Adrenal gland (tissue), 9 donors: ENCODE measurements at regions not wholly inside any gene's neighbourhood (a gene's known extent, or its start where the extent isn't known, plus 50 kb on each side); places are given as distances from the start of the nearest gene placed in this dataset.

ENCODE experiments used
- DNase-seq, 7 donors: peaks; one replicate each; pipeline ENCODE4 v3.0.0-alpha.2; 2019 to 2020
- H3K27ac ChIP-seq, 5 donors: fragments of 200-600 bp; sonication (generic) in 4 of 5; 1 replicate in 3 of 5; 2 replicates in 2 of 5; pipeline versions ENCODE4 v1.5.1 to v1.8.0; 2016 to 2020; ENCODE audit warnings: mild to moderate bottlenecking in 1 of 5
- H3K27me3 ChIP-seq: fragments of 200-600 bp; 2 replicates; pipeline ENCODE4 v1.8.0; 2021
- H3K36me3 ChIP-seq, 2 donors: fragments of 200-600 bp; replicated peaks in 1 of 2; 1 replicate in 1 of 2; 2 replicates in 1 of 2; pipeline versions ENCODE4 v1.5.1 to v1.8.0; 2018 to 2022
- H3K4me1 ChIP-seq, 2 donors: fragments of 200-600 bp; replicated peaks in 1 of 2; 1 replicate in 1 of 2; 2 replicates in 1 of 2; pipeline versions ENCODE4 v1.5.1 to v1.8.0; 2018 to 2021
- H3K4me3 ChIP-seq, 4 donors: fragments of 200-600 bp; sonication (generic) in 3 of 4; one replicate each; pipeline ENCODE4 v1.5.1; 2016 to 2018
- H3K9me3 ChIP-seq, 3 donors: fragments of 200-600 bp; sonication (generic) in 1 of 3; replicated peaks in 1 of 3; 1 replicate in 2 of 3; 2 replicates in 1 of 3; pipeline versions ENCODE4 v1.5.1 to v1.8.0; 2016 to 2021
- CTCF ChIP-seq, 6 experiments: fragments of 450-650 bp in 4 of 6; fragments of 200-600 bp in 2 of 6; sonication (generic) in 1 of 6; IDR thresholded peaks; 1 replicate in 5 of 6; 2 replicates in 1 of 6; pipeline versions ENCODE4 v1.5.1 to v1.8.0; 2016 to 2021; ENCODE audit warnings: antibody characterized with exemption in 6 of 6, mild to moderate bottlenecking in 2 of 6, moderate library complexity in 1 of 6
- POLR2A ChIP-seq, 2 donors: fragments of 450-650 bp; IDR thresholded peaks; one replicate each; pipeline ENCODE4 v1.6.1; 2017; ENCODE audit warnings: antibody characterized with exemption in 2 of 2, mild to moderate bottlenecking in 2 of 2, moderate library complexity in 1 of 2
- WGBS, 4 donors: extraction: QIAGEN DNeasy Blood & Tissue Kit in 2 of 4; methylation state at CpG; one replicate each; pipeline versions ENCODE4 v1.1.5 to v1.1.7; 2013 to 2017; 5-methylcytosine and 5-hydroxymethylcytosine counted together
- intact Hi-C, 2 donors: fragments of 100-400 bp; cut with DNase I; formaldehyde crosslinking; loops; one replicate each; pipeline versions ENCODE4 v1.14.1 to v1.15.0; 2022 to 2023
- donor health status: healthy with polysubstance abuse.
- donor health status: Bipolar disorder and iron deficiency.
- donor health status: DM: yes; HTN: yes; CAD: no.
- donor health status: DM: no; HTN: no; CAD: no.
- donor health status: DM: no; HTN: no; CAD: no.

- no peak for TF ChIP-seq POLR2A (IDR thresholded peaks at IDR 0.05)
- TF ChIP-seq CTCF (IDR thresholded peaks at IDR 0.05), result no peak
- no peak for DNase-seq
- no peaks in the 10 kb centered on the region for H3K27me3 ChIP-seq
- peak overlapping the region in 1 of 5 donors; percentile 40 for H3K27ac ChIP-seq
- H3K9me3 ChIP-seq, result no peaks in the 10 kb centered on the region
- H3K4me3 ChIP-seq, result no peak overlapping the region
- 49 to 54% (median 53%) methylated on average over 2 of the region's 2 CpGs for WGBS, 4 donors
- intact Hi-C loops, result no loop called here
- H3K36me3 ChIP-seq, result no peaks in the 10 kb centered on the region
- peaks cover 0 to 13% of the 10 kb centered on the region in 2 donors for H3K4me1 ChIP-seq
Measured at GRCh38 chr11:103773059-103773458, 263.4 kb upstream of the DDI1 start.

GRCh38 chr11:103773537-103773936 is 262.9 kb upstream of the DDI1 start:
- intact Hi-C loops, result no loop called here
- 83 to 92% (median 88%) methylated on average over 13 of the region's 13 CpGs for WGBS, 4 donors
- TF ChIP-seq CTCF (IDR thresholded peaks at IDR 0.05) (no peak), POLR2A (IDR thresholded peaks at IDR 0.05) (no peak)
- Histone ChIP-seq H3K4me1 (peaks cover 0 to 13% of the 10 kb centered on the region in 2 donors), H3K36me3 (no peaks in the 10 kb centered on the region), H3K4me3 (no peak overlapping the region), H3K27ac (peak overlapping the region in 2 of 5 donors; percentile 42 to 72), H3K9me3 (no peaks in the 10 kb centered on the region), H3K27me3 (no peaks in the 10 kb centered on the region)
- peak in 5 of 7 donors; percentile 10 to 63 (median 29) for DNase-seq

GRCh38 chr11:103779054-103779453 is 257.4 kb upstream of the DDI1 start:
- DNase-seq, result no peak
- H3K27ac ChIP-seq, result no peak overlapping the region
- no peak for TF ChIP-seq CTCF (IDR thresholded peaks at IDR 0.05)
- no peak overlapping the region for H3K4me3 ChIP-seq
- no peaks in the 10 kb centered on the region for H3K27me3 ChIP-seq
- WGBS, 4 donors, result 90 to 94% (median 93%) methylated on average over 1 of the region's 1 CpG
- no peaks in the 10 kb centered on the region for H3K36me3 ChIP-seq
- intact Hi-C loops, result no loop called here
- H3K9me3 ChIP-seq, result no peaks in the 10 kb centered on the region
- peaks cover 0 to 13% of the 10 kb centered on the region in 2 donors for H3K4me1 ChIP-seq

GRCh38 chr11:103789952-103790351 is 246.5 kb upstream of the DDI1 start:
- no peak for DNase-seq
- H3K36me3 ChIP-seq, result no peaks in the 10 kb centered on the region
- peaks cover 0 to 18% of the 10 kb centered on the region in 2 donors for H3K4me1 ChIP-seq
- intact Hi-C loops, result no loop called here
- H3K9me3 ChIP-seq, result peaks cover 0 to 9% (median 1%) of the 10 kb centered on the region in 3 donors
- no peak overlapping the region for H3K27ac ChIP-seq
- no peaks in the 10 kb centered on the region for H3K27me3 ChIP-seq
- H3K4me3 ChIP-seq, result no peak overlapping the region
- TF ChIP-seq CTCF (IDR thresholded peaks at IDR 0.05) (no peak), POLR2A (IDR thresholded peaks at IDR 0.05) (no peak)
